SK-N-SH treated with all-trans-retinoic acid at 6 μM for 48 hours (cell line): ENCODE measurements at regions not wholly inside any gene's neighbourhood (a gene's known extent, or its start where the extent isn't known, plus 50 kb on each side); places are given as distances from the start of the nearest gene placed in this dataset.
"Not testable (repeated sequence)": the region's sequence is repeated elsewhere in the genome, so short reads cannot be mapped to it uniquely, and the experiment has no call there.

ENCODE experiments used
- ATAC-seq: fragments of 200-7000 bp; cut with Tn5 transposase; 3 replicates; pipeline ENCODE4 v1.9.1; 2020; ENCODE audit warnings: mild to moderate bottlenecking, moderate library complexity
- ARNTL ChIP-seq: fragments of 450-650 bp; formaldehyde crosslinking; IDR thresholded peaks from 2 replicates; pipeline ENCODE4 v1.5.0; 2020; ENCODE audit warnings: low read depth, mild to moderate bottlenecking, moderate library complexity, borderline replicate concordance
- BACH2 ChIP-seq: fragments of 250-450 bp; sonication (Bioruptor Pico); IDR thresholded peaks from 2 replicates; pipeline ENCODE4 v1.9.0; 2021; ENCODE audit warnings: mild to moderate bottlenecking, borderline replicate concordance
- CREB5 ChIP-seq: fragments of 250-450 bp; sonication (Bioruptor Pico); IDR thresholded peaks from 2 replicates; pipeline ENCODE4 v1.5.1; 2020; ENCODE audit warnings: low read depth, mild to moderate bottlenecking, moderate library complexity
- CSDC2 ChIP-seq: fragments of 250-450 bp; sonication (Bioruptor Pico); IDR thresholded peaks from 2 replicates; pipeline ENCODE4 v1.5.0; 2020; ENCODE audit warnings: mild to moderate bottlenecking, moderate library complexity
- CSRNP3 ChIP-seq: fragments of 250-450 bp; sonication (Bioruptor Pico); IDR thresholded peaks from 2 replicates; pipeline ENCODE4 v1.5.1; 2021; ENCODE audit warnings: mild to moderate bottlenecking, moderate library complexity
- ESRRG ChIP-seq: fragments of 250-450 bp; sonication (Bioruptor Pico); IDR thresholded peaks from 2 replicates; pipeline ENCODE4 v1.6.1; 2021; ENCODE audit warnings: mild to moderate bottlenecking
- GLIS3 ChIP-seq: fragments of 250-450 bp; sonication (Bioruptor Pico); IDR thresholded peaks from 2 replicates; pipeline ENCODE4 v1.5.0; 2020; ENCODE audit warnings: mild to moderate bottlenecking, moderate library complexity
- ISL1 ChIP-seq: fragments of 250-450 bp; sonication (Bioruptor Pico); IDR thresholded peaks from 2 replicates; pipeline ENCODE4 v2.1.2; 2022; ENCODE audit warnings: mild to moderate bottlenecking, moderate library complexity
- OSR1 ChIP-seq: fragments of 250-450 bp; sonication (Bioruptor Pico); IDR thresholded peaks from 2 replicates; pipeline ENCODE4 v1.8.0; 2022; ENCODE audit warnings: moderate library complexity, mild to moderate bottlenecking, inconsistent platforms
- PATZ1 ChIP-seq: fragments of 250-450 bp; sonication (Bioruptor Pico); IDR thresholded peaks from 2 replicates; pipeline ENCODE4 v1.8.0; 2020; ENCODE audit warnings: mild to moderate bottlenecking, moderate library complexity, borderline replicate concordance
- POU6F1 ChIP-seq: fragments of 250-450 bp; sonication (Bioruptor Pico); IDR thresholded peaks from 2 replicates; pipeline ENCODE4 v1.8.0; 2021; ENCODE audit warnings: low read depth, mild to moderate bottlenecking, moderate library complexity, borderline replicate concordance
- PPARA ChIP-seq: fragments of 250-450 bp; sonication (Bioruptor Pico); IDR thresholded peaks from 2 replicates; pipeline ENCODE4 v1.5.0; 2020; ENCODE audit warnings: mild to moderate bottlenecking, borderline replicate concordance
- RARB ChIP-seq: fragments of 250-450 bp; sonication (Bioruptor Pico); IDR thresholded peaks from 2 replicates; pipeline ENCODE4 v1.8.0; 2021; ENCODE audit warnings: mild to moderate bottlenecking, moderate library complexity
- SNAI2 ChIP-seq: fragments of 250-450 bp; sonication (Bioruptor Pico); IDR thresholded peaks from 2 replicates; pipeline ENCODE4 v1.5.0; 2020; ENCODE audit warnings: mild to moderate bottlenecking, moderate library complexity
- TCF4 ChIP-seq: fragments of 250-450 bp; sonication (Bioruptor Pico); IDR thresholded peaks from 2 replicates; pipeline ENCODE4 v1.8.0; 2021; ENCODE audit warnings: mild to moderate bottlenecking, moderate library complexity, borderline replicate concordance
- TOX ChIP-seq: fragments of 250-450 bp; sonication (Bioruptor Pico); IDR thresholded peaks from 2 replicates; pipeline ENCODE4 v1.8.0; 2021; ENCODE audit warnings: mild to moderate bottlenecking, moderate library complexity, borderline replicate concordance
- TSHZ2 ChIP-seq: fragments of 250-450 bp; sonication (Bioruptor Pico); IDR thresholded peaks from 2 replicates; pipeline ENCODE4 v1.5.0; 2020; ENCODE audit warnings: mild to moderate bottlenecking, moderate library complexity
- ZC3H10 ChIP-seq: fragments of 250-450 bp; sonication (Bioruptor Pico); IDR thresholded peaks from 2 replicates; pipeline ENCODE4 v1.5.1; 2021; ENCODE audit warnings: mild to moderate bottlenecking, moderate library complexity
- ZFP3 ChIP-seq: fragments of 250-450 bp; sonication (Bioruptor Pico); IDR thresholded peaks from 2 replicates; pipeline ENCODE4 v1.5.0; 2020; ENCODE audit warnings: mild to moderate bottlenecking, moderate library complexity
- ZFP30 ChIP-seq: fragments of 450-650 bp; formaldehyde crosslinking; IDR thresholded peaks from 2 replicates; pipeline ENCODE4 v1.5.0; 2022; ENCODE audit warnings: mild to moderate bottlenecking, moderate library complexity
- ZNF565 ChIP-seq: fragments of 450-650 bp; formaldehyde crosslinking; conservative IDR thresholded peaks from 2 replicates; pipeline ENCODE4 v1.5.0; 2020; ENCODE audit warnings: low read depth, mild to moderate bottlenecking, moderate library complexity
- ZNF70 ChIP-seq: fragments of 450-650 bp; formaldehyde crosslinking; IDR thresholded peaks from 2 replicates; pipeline ENCODE4 v1.5.0; 2020; ENCODE audit warnings: mild to moderate bottlenecking, moderate library complexity
- ZNF8 ChIP-seq: fragments of 450-650 bp; formaldehyde crosslinking; IDR thresholded peaks from 2 replicates; pipeline ENCODE4 v1.5.0; 2020; ENCODE audit warnings: mild to moderate bottlenecking, moderate library complexity

- no peak for ATAC-seq
- no peak for TF ChIP-seq SNAI2 (CRISPR knock-in tag)
- no peak for TF ChIP-seq ZFP30 (CRISPR knock-in tag)
- no peak for TF ChIP-seq POU6F1
- no peak for TF ChIP-seq RARB
- no peak for TF ChIP-seq ARNTL (CRISPR knock-in tag)
- no peak for TF ChIP-seq ZNF70 (CRISPR knock-in tag)
- no peak for TF ChIP-seq PPARA
- no peak for TF ChIP-seq ZFP3 (CRISPR knock-in tag)
- no peak for TF ChIP-seq OSR1 (CRISPR knock-in tag)
Observed at GRCh38 chr11:35046681-35047080, 92.3 kb upstream of the CD44 start.

GRCh38 chr11:35047179-35047578 lies 91.8 kb upstream of the CD44 start:
- ATAC-seq: no peak
- TF ChIP-seq GLIS3 (CRISPR knock-in tag): no peak
- TF ChIP-seq ZFP30 (CRISPR knock-in tag): no peak
- no peak for TF ChIP-seq TCF4 (CRISPR knock-in tag)
- no peak for TF ChIP-seq ZNF565
- TF ChIP-seq ARNTL (CRISPR knock-in tag): no peak
- TF ChIP-seq CSDC2: no peak
- no peak for TF ChIP-seq TOX (CRISPR knock-in tag)
- no peak for TF ChIP-seq TSHZ2
- no peak for TF ChIP-seq ZFP3 (CRISPR knock-in tag)
- no peak for TF ChIP-seq ZNF70 (CRISPR knock-in tag)
- TF ChIP-seq ISL1 (CRISPR knock-in tag): no peak
- no peak for TF ChIP-seq CSRNP3
- no peak for TF ChIP-seq CREB5 (CRISPR knock-in tag)
- TF ChIP-seq SNAI2 (CRISPR knock-in tag): no peak
- no peak for TF ChIP-seq POU6F1
- no peak for TF ChIP-seq RARB
- TF ChIP-seq PATZ1: no peak
- no peak for TF ChIP-seq ZC3H10
- TF ChIP-seq ESRRG (CRISPR knock-in tag): no peak
- no peak for TF ChIP-seq ZNF8

GRCh38 chr11:35047769-35048168 lies 91.2 kb upstream of the CD44 start:
- TF ChIP-seq OSR1 (CRISPR knock-in tag) (no peak), TOX (CRISPR knock-in tag) (no peak), ZNF565 (no peak), SNAI2 (CRISPR knock-in tag) (no peak), GLIS3 (CRISPR knock-in tag) (no peak), TCF4 (CRISPR knock-in tag) (no peak), BACH2 (CRISPR knock-in tag) (no peak), PPARA (no peak), PATZ1 (no peak), CSRNP3 (no peak), ZNF8 (no peak)
- TF ChIP-seq, all 23 proteins: peak for 0
- ATAC-seq: no peak

GRCh38 chr11:35048346-35048745 lies 90.6 kb upstream of the CD44 start:
- ATAC-seq: not testable (repeated sequence)
